ENCODE measurements at regions not wholly inside any gene's neighbourhood (a gene's known extent, or its start where the extent isn't known, plus 50 kb on each side); places are given as distances from the start of the nearest gene placed in this dataset.

- no peak overlapping the region for H3K27ac ChIP-seq
- TF ChIP-seq ZFX (IDR thresholded peaks at IDR 0.05) (no peak), CTCF (conservative IDR thresholded peaks at IDR 0.05) (no peak)
Measured at GRCh38 chr22:22401381-22401780, 107.2 kb downstream of the ZNF280B start.

GRCh38 chr22:22403306-22403705, 105.2 kb downstream of the ZNF280B start:
- no peak overlapping the region for H3K27ac ChIP-seq
- TF ChIP-seq CTCF (conservative IDR thresholded peaks at IDR 0.05) (no peak), ZFX (IDR thresholded peaks at IDR 0.05) (no peak)

- TF ChIP-seq CTCF (conservative IDR thresholded peaks at IDR 0.05) (no peak; the same call in 1 of the 2 replicates), ZFX (IDR thresholded peaks at IDR 0.05) (no peak)
- no peak overlapping the region for H3K27ac ChIP-seq
Measured at GRCh38 chr22:22403771-22404170, 104.8 kb downstream of the ZNF280B start.

- no peak overlapping the region for H3K27ac ChIP-seq
- TF ChIP-seq ZFX (IDR thresholded peaks at IDR 0.05) = no peak
- TF ChIP-seq CTCF (conservative IDR thresholded peaks at IDR 0.05) = no peak
Measured at GRCh38 chr22:22404598-22405284, 103.8 kb downstream of the ZNF280B start.

GRCh38 chr22:22406445-22407027, 102.0 kb downstream of the ZNF280B start:
- TF ChIP-seq CTCF (conservative IDR thresholded peaks at IDR 0.05) (no peak), ZFX (IDR thresholded peaks at IDR 0.05) (no peak)

GRCh38 chr22:22407061-22407460, 101.5 kb downstream of the ZNF280B start:
- H3K27ac ChIP-seq = no peak overlapping the region
- TF ChIP-seq ZFX (IDR thresholded peaks at IDR 0.05) (no peak), CTCF (conservative IDR thresholded peaks at IDR 0.05) (no peak)

More at GRCh38 chr22:22406445-22407027, 102.0 kb downstream of the ZNF280B start:
- H3K27ac ChIP-seq = no peak overlapping the region

- TF ChIP-seq CTCF (conservative IDR thresholded peaks at IDR 0.05) (no peak), ZFX (IDR thresholded peaks at IDR 0.05) (no peak)
- H3K27ac ChIP-seq = no peak overlapping the region
Measured at GRCh38 chr22:22408269-22408668, 100.3 kb downstream of the ZNF280B start.

Data from C4-2B (cell line).